Lung (tissue), 11 donors: ENCODE measurements at regions not wholly inside any gene's neighbourhood (a gene's known extent, or its start where the extent isn't known, plus 50 kb on each side); places are given as distances from the start of the nearest gene placed in this dataset.

ENCODE experiments used
- ATAC-seq: fragments of 200-7000 bp; cut with Tn5 transposase; one replicate; pipeline ENCODE4 v1.9.1; 2020; ENCODE audit warnings: moderate number of reproducible peaks; ENCODE audit not compliant: insufficient read depth, low FRiP score
- DNase-seq, 3 donors: peaks; one replicate each; pipeline ENCODE4 v3.0.0-alpha.2; 2013 to 2017
- H3K27ac ChIP-seq, 2 donors: one replicate each; pipeline ENCODE4 v1.5.1; 2013; ENCODE audit warnings: mild to moderate bottlenecking in 2 of 2, moderate library complexity in 2 of 2, control low read depth in 1 of 2, inconsistent platforms in 1 of 2, low read depth in 1 of 2, low read length in 1 of 2
- H3K27me3 ChIP-seq, 3 donors: one replicate each; pipeline ENCODE4 v1.5.1; 2013; ENCODE audit warnings: low read length in 2 of 3; ENCODE audit not compliant: control insufficient read depth in 3 of 3, insufficient read depth in 3 of 3
- H3K36me3 ChIP-seq, 4 donors: one replicate each; pipeline ENCODE4 v1.5.1; 2013; ENCODE audit warnings: low read length in 4 of 4, mild to moderate bottlenecking in 1 of 4, moderate library complexity in 1 of 4; ENCODE audit not compliant: control insufficient read depth in 4 of 4, insufficient read depth in 4 of 4
- H3K4me1 ChIP-seq, 5 donors: one replicate each; pipeline ENCODE4 v1.5.1; 2013; ENCODE audit warnings: low read length in 5 of 5, mild to moderate bottlenecking in 2 of 5, moderate library complexity in 1 of 5; ENCODE audit not compliant: control insufficient read depth in 5 of 5, insufficient read depth in 5 of 5
- H3K4me3 ChIP-seq: one replicate; pipeline ENCODE4 v1.5.1; 2013; ENCODE audit warnings: mild to moderate bottlenecking, control low read depth, moderate library complexity
- H3K9ac ChIP-seq, 2 donors: one replicate each; pipeline ENCODE4 v1.5.1; 2013; ENCODE audit warnings: low read length in 2 of 2, control low read depth in 1 of 2; ENCODE audit not compliant: insufficient read depth in 1 of 2
- H3K9me3 ChIP-seq, 4 donors: one replicate each; pipeline ENCODE4 v1.5.1; 2013; ENCODE audit warnings: low read length in 3 of 4, mild to moderate bottlenecking in 1 of 4, moderate library complexity in 1 of 4; ENCODE audit not compliant: control insufficient read depth in 4 of 4, insufficient read depth in 3 of 4
- WGBS, 2 donors: extraction: QIAGEN DNeasy Blood & Tissue Kit; methylation state at CpG; one replicate each; pipeline ENCODE4 v1.1.7; 2013; 5-methylcytosine and 5-hydroxymethylcytosine counted together
- TF ChIP-seq, protein P1 (sequence below): IDR thresholded peaks from 2 replicates; pipeline ENCODE4 v1.5.1; 2012; ENCODE audit warnings: mild to moderate bottlenecking; ENCODE audit errors: control extremely low read depth, extremely low read depth
- donor health status: control.
- donor health status: control.
- donor health status: Bipolar disorder and iron deficiency.
- donor health status: healthy.
- donor health status: DM: yes; HTN: yes; CAD: no.

- H3K9me3 ChIP-seq = no peaks in the 10 kb centered on the region
- no peaks in the 10 kb centered on the region for H3K36me3 ChIP-seq
- peak overlapping the region; percentile 1 to 68 for H3K27ac ChIP-seq
- peak in 2 of 3 donors; percentile 7 to 25 for DNase-seq
- WGBS, 2 donors = 59 to 68% methylated on average over 3 of the region's 3 CpGs
- H3K27me3 ChIP-seq = no peaks in the 10 kb centered on the region
- ATAC-seq = no peak
- TF ChIP-seq, protein P1, sequence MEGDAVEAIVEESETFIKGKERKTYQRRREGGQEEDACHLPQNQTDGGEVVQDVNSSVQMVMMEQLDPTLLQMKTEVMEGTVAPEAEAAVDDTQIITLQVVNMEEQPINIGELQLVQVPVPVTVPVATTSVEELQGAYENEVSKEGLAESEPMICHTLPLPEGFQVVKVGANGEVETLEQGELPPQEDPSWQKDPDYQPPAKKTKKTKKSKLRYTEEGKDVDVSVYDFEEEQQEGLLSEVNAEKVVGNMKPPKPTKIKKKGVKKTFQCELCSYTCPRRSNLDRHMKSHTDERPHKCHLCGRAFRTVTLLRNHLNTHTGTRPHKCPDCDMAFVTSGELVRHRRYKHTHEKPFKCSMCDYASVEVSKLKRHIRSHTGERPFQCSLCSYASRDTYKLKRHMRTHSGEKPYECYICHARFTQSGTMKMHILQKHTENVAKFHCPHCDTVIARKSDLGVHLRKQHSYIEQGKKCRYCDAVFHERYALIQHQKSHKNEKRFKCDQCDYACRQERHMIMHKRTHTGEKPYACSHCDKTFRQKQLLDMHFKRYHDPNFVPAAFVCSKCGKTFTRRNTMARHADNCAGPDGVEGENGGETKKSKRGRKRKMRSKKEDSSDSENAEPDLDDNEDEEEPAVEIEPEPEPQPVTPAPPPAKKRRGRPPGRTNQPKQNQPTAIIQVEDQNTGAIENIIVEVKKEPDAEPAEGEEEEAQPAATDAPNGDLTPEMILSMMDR = no peak
- no peak overlapping the region for H3K9ac ChIP-seq
- no peak overlapping the region for H3K4me3 ChIP-seq
- H3K4me1 ChIP-seq = peaks cover 0 to 6% (median 0%) of the 10 kb centered on the region in 5 donors
These were observed 101.5 kb upstream of the PODXL start for GRCh38 chr7:131657881-131658280.

- no peaks in the 10 kb centered on the region for H3K36me3 ChIP-seq
- peaks cover 0 to 6% (median 0%) of the 10 kb centered on the region in 5 donors for H3K4me1 ChIP-seq
- no peak overlapping the region for H3K4me3 ChIP-seq
- H3K9me3 ChIP-seq = no peaks in the 10 kb centered on the region
- ATAC-seq (no peak), DNase-seq (no peak)
- 87 to 91% methylated on average over 9 to 10 of the region's 10 CpGs for WGBS, 2 donors
- no peak overlapping the region for H3K9ac ChIP-seq
- TF ChIP-seq, protein P1 = no peak
- H3K27me3 ChIP-seq = no peaks in the 10 kb centered on the region
- peak overlapping the region; percentile 1 to 68 for H3K27ac ChIP-seq
These were observed 100.7 kb upstream of the PODXL start for GRCh38 chr7:131656980-131657723.

GRCh38 chr7:131655866-131656265 is 99.4 kb upstream of the PODXL start:
- Histone ChIP-seq H3K4me3 (no peak overlapping the region), H3K4me1 (peaks cover 0 to 6% (median 0%) of the 10 kb centered on the region in 5 donors), H3K27ac (no peak overlapping the region), H3K9ac (no peak overlapping the region), H3K9me3 (no peaks in the 10 kb centered on the region), H3K36me3 (no peaks in the 10 kb centered on the region), H3K27me3 (no peaks in the 10 kb centered on the region)
- ATAC-seq = no peak
- no peak for DNase-seq
- WGBS, 2 donors = 90 to 93% methylated on average over 7 of the region's 7 CpGs
- TF ChIP-seq, protein P1 = no peak

DNA sequence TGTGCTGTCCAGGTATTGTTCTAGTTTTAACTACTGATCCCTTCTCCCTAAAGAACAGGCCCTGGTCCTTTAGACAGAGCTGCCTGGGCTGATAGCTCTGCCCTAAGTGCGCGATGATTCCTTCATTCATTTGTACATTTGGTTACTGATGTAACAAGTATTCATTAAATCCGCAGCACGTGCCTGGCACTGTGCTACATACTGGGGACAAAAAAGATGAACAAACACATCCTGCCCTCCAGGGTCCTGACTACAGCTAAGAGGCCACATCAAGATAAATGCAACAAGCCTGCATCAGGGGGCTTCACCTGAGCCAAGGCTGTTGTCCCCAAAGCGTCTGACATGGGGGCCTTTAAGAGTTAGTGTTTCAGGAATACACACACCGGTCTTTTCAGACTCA is 99.0 kb upstream of the PODXL start:
- Histone ChIP-seq H3K27ac (no peak overlapping the region), H3K4me1 (peaks cover 0 to 6% (median 0%) of the 10 kb centered on the region in 5 donors), H3K36me3 (no peaks in the 10 kb centered on the region), H3K9ac (no peak overlapping the region), H3K27me3 (no peaks in the 10 kb centered on the region), H3K4me3 (no peak overlapping the region), H3K9me3 (no peaks in the 10 kb centered on the region)
- TF ChIP-seq, protein P1 = no peak
- DNase-seq (no peak), ATAC-seq (no peak)
- WGBS, 2 donors = 91 to 94% methylated on average over 6 of the region's 6 CpGs
